ENCODE measurements at regions not wholly inside any gene's neighbourhood (a gene's known extent, or its start where the extent isn't known, plus 50 kb on each side); places are given as distances from the start of the nearest gene placed in this dataset.
"Not testable (repeated sequence)": the region's sequence is repeated elsewhere in the genome, so short reads cannot be mapped to it uniquely, and the experiment has no call there.

DNA sequence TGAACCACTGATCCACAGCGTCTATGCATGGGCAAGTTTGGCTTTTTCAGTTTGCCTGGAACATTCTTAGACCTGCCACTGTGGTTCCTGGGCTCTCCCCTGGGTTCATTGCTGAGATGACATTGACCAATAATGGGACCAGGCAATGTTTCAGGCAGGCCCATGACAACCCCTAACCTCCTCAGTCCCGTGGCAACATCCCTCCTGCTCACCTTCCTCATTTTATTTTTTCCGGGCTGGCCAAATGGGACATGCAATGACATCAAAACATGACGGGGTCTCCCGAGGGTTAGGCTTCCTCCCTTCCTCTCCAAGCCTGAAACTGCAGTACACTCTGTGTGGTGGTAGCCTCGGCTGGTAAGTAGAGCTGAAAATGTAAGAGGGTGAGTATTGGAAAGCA, 234.0 kb upstream of the RREB1 start:
- peak; percentile 27 to 38 for ATAC-seq
- Histone ChIP-seq H3K27ac (no peak overlapping the region), H3K36me3 (no peaks in the 10 kb centered on the region), H3K27me3 (ENCODE audit: low read depth) (no peaks in the 10 kb centered on the region), H3K4me3 (no peak overlapping the region), H3K9me3 (no peaks in the 10 kb centered on the region), H3K4me1 (no peaks in the 10 kb centered on the region)
- intact Hi-C loops (cut with DNase I) = no loop called here
- DNase-seq = no peak
- TF ChIP-seq, protein P1, sequence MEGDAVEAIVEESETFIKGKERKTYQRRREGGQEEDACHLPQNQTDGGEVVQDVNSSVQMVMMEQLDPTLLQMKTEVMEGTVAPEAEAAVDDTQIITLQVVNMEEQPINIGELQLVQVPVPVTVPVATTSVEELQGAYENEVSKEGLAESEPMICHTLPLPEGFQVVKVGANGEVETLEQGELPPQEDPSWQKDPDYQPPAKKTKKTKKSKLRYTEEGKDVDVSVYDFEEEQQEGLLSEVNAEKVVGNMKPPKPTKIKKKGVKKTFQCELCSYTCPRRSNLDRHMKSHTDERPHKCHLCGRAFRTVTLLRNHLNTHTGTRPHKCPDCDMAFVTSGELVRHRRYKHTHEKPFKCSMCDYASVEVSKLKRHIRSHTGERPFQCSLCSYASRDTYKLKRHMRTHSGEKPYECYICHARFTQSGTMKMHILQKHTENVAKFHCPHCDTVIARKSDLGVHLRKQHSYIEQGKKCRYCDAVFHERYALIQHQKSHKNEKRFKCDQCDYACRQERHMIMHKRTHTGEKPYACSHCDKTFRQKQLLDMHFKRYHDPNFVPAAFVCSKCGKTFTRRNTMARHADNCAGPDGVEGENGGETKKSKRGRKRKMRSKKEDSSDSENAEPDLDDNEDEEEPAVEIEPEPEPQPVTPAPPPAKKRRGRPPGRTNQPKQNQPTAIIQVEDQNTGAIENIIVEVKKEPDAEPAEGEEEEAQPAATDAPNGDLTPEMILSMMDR (IDR thresholded peaks at IDR 0.05) = no peak

DNA sequence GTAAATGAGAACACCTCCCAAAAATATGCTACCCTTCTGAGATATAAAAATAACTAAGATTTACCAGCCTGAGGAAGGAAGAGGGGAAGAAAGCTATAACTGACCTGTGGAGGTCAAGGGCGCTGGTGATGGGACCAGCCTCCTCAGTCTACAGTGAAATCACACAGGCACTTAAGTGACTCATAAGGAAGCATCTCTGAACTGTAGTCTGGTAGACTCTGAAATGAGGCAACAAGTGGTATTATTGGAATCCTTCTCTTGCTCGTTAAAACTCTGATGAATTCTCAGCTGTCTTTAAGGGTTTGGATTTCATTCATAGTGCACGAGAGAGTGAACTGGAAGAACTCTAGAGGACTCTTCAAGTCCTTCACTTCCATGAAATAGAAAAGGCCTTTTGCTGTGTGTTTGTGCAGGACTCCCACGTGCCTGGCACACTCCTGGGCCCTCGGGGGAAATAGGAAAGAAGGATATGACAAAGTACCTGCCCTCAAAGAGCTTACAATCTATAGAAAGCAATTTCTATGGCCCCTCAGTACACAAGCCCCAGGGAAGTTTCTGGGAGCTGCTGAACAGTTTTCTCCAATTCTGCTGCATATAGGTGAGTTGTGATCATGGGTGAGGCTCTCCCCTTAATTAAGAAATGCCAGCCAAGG, 231.8 kb upstream of the RREB1 start:
- no peak overlapping the region for H3K4me3 ChIP-seq
- peak overlapping the region; percentile 15 for H3K27ac ChIP-seq
- DNase-seq = no peak
- intact Hi-C loops (cut with DNase I) = no loop called here
- no peaks in the 10 kb centered on the region for H3K9me3 ChIP-seq
- no peaks in the 10 kb centered on the region for H3K27me3 ChIP-seq (ENCODE audit: low read depth)
- peaks cover 5% of the 10 kb centered on the region for H3K4me1 ChIP-seq
- peak; percentile 77 for ATAC-seq
- TF ChIP-seq, protein P1 (IDR thresholded peaks at IDR 0.05) = no peak
- H3K36me3 ChIP-seq = no peaks in the 10 kb centered on the region

DNA sequence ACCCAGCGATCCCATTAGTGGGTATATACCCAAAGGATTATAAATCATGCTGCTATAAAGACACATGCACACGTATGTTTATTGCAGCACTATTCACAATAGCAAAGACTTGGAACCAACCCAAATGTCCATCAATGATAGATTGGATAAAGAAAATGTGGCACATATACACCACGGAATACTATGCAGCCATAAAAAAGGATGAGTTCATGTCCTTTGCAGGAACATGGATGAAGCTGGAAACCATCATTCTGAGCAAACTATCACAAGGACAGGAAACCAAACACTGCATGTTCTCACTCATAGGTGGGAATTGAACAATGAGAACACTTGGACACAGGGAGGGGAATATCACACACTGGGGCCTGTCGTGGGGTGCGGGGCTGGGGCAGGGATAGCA, 230.0 kb upstream of the RREB1 start:
- intact Hi-C loops (cut with DNase I); DNase-seq; ATAC-seq; H3K27me3 ChIP-seq (ENCODE audit: low read depth); H3K4me1 ChIP-seq; H3K4me3 ChIP-seq; H3K27ac ChIP-seq; H3K36me3 ChIP-seq; H3K9me3 ChIP-seq: not testable (repeated sequence)

DNA sequence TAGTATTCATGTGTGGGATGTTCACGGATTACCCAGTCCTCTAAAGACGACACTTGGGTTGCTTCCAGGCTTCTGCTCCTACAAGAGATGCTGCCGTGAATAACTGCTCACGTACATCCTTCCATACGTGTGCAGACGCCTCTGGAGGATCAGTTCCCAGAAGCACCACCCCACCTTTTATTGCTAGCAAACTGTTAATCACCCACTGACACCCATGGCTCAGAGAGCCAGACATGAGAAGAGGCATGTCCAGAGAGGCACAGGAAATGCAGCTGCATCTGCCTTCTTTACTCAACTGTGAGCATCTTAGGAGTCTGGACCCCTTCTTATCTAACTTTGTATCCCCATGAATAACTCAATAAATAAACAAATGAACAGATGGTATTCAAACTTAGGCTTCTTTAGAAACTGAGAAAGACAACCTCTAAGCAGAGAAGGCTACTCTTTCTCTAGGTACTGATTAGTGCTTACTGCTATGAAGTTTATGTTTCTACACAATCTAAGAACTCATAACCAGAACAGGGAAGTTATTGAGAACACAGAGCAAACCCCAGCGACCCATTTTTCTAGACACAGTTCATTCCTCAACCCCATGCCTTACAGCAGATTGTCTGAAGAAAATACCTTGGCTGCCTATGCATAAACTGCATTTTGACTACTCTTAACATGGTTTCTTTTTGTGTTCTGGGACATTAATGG, 228.7 kb upstream of the RREB1 start:
- TF ChIP-seq, protein P1 (IDR thresholded peaks at IDR 0.05) = no peak
- ATAC-seq (peak; percentile 47 to 56), DNase-seq (no peak)
- H3K27ac ChIP-seq = peak overlapping the region; percentile 5
- intact Hi-C loops (cut with DNase I) = no loop called here
- H3K9me3 ChIP-seq = no peaks in the 10 kb centered on the region
- H3K4me1 ChIP-seq = peaks cover 5% of the 10 kb centered on the region
- no peaks in the 10 kb centered on the region for H3K36me3 ChIP-seq
- no peak overlapping the region for H3K4me3 ChIP-seq
- no peaks in the 10 kb centered on the region for H3K27me3 ChIP-seq (ENCODE audit: low read depth)

DNA sequence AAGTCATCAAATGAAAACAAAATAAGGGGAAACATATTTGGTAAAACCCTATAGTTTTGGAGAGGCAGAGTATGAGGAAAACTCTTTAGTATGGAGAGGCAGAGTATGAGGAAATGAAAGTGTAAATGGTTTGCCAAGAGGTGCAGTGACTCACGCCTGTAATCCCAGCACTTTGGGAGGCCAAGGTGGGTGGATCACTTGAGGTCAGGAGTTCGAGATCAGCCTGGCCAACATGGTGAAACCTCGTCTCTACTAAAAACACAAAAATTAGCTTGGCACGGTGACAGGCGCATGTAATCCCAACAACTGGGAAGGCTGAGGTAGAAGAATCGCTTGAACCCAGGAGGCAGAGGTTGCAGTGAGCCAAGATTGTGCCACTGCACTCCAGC, 228.2 kb upstream of the RREB1 start:
- DNase-seq; H3K4me3 ChIP-seq; H3K36me3 ChIP-seq; H3K4me1 ChIP-seq; H3K9me3 ChIP-seq; H3K27me3 ChIP-seq (ENCODE audit: low read depth); intact Hi-C loops (cut with DNase I): not testable (repeated sequence)
- peak overlapping the region; percentile 5 for H3K27ac ChIP-seq
- peak; percentile 72 to 74 for ATAC-seq

DNA sequence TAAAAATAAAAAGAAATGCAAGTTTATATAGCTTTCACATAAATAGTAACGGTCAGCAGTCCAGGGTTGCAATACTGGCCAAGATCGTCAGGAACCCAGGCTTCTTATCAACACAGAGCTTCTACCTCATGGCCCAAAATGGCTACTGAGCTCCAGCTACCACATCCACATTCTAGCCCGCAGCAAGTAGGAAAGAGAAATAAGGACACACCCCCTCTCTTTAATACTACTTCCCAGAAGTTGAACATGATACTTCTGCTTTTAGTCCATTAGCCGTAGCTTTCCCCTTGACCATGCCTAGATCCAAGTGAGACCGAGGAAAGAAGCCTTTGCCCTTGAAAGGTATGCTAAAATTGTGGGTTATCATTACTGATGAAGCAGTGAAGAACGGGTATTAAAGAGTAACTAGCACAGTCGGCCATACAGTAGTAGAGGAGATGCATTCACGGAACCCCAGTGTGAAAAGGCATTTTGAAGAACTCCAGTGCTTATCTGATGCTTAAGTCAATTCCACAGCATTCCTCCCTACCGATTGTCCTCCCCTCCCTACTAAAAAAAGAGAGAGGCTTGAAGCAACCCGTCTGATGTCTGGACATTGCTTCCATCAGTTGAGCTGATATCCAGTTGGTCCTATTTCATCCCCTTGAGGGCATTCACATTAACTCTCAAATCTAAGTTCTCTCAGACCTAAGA, 226.9 kb upstream of the RREB1 start:
- Histone ChIP-seq H3K27ac (no peak overlapping the region), H3K4me1 (peaks cover 14% of the 10 kb centered on the region), H3K4me3 (no peak overlapping the region), H3K36me3 (no peaks in the 10 kb centered on the region), H3K9me3 (no peaks in the 10 kb centered on the region), H3K27me3 (ENCODE audit: low read depth) (no peaks in the 10 kb centered on the region)
- TF ChIP-seq, protein P1 (IDR thresholded peaks at IDR 0.05) = no peak
- peak in 1 of 2 donors; percentile 22 for ATAC-seq
- intact Hi-C loops (cut with DNase I) = no loop called here
- no peak for DNase-seq
